ENCODE measurements at regions not wholly inside any gene's neighbourhood (a gene's known extent, or its start where the extent isn't known, plus 50 kb on each side); places are given as distances from the start of the nearest gene placed in this dataset.

GRCh38 chr2:240293557-240294461 lies 141.7 kb upstream of the GPC1 start:
- TF ChIP-seq EZH2 (optimal IDR thresholded peaks at IDR 0.05; ENCODE audit: low read depth, low read length) (no peak), CTCF (IDR thresholded peaks at IDR 0.05; ENCODE audit: low read length) (no peak)
- H3K9me2 ChIP-seq (replicated peaks; ENCODE audit: insufficient read depth, low read length) = no peaks in the 10 kb centered on the region
- no peak for DNase-seq
- no peaks in the 10 kb centered on the region for H3K79me2 ChIP-seq (ENCODE audit: low read length)
- peaks cover 72% of the 10 kb centered on the region for H3K27me3 ChIP-seq (replicated peaks; ENCODE audit: insufficient read depth, low read length)
- no peaks in the 10 kb centered on the region for H3K36me3 ChIP-seq (replicated peaks; ENCODE audit: insufficient read depth, low read length)
- H3K9ac ChIP-seq (ENCODE audit: low read length) = no peak overlapping the region
- no peaks in the 10 kb centered on the region for H3K4me1 ChIP-seq (ENCODE audit: low read length)
- H3F3A ChIP-seq (ENCODE audit: insufficient read depth, low read length) = no peaks in the 10 kb centered on the region
- H3K9me3 ChIP-seq (replicated peaks; ENCODE audit: insufficient read depth, low read length) = no peaks in the 10 kb centered on the region
- no peaks in the 10 kb centered on the region for H4K20me1 ChIP-seq (ENCODE audit: insufficient read depth, low read length)
- H3K27ac ChIP-seq (ENCODE audit: low read length) = no peak overlapping the region
- no peak overlapping the region for H3K4me2 ChIP-seq (ENCODE audit: low read depth, low read length)
- H3K4me3 ChIP-seq (ENCODE audit: low read length) = no peak overlapping the region
- H2AFZ ChIP-seq (ENCODE audit: low read length) = no peak overlapping the region

- Histone ChIP-seq H3K9me3 (replicated peaks; ENCODE audit: insufficient read depth, low read length) (no peaks in the 10 kb centered on the region), H3K4me1 (ENCODE audit: low read length) (no peaks in the 10 kb centered on the region), H3K36me3 (replicated peaks; ENCODE audit: insufficient read depth, low read length) (no peaks in the 10 kb centered on the region), H3K9me2 (replicated peaks; ENCODE audit: insufficient read depth, low read length) (no peaks in the 10 kb centered on the region), H3K27ac (ENCODE audit: low read length) (no peak overlapping the region), H3K27me3 (replicated peaks; ENCODE audit: insufficient read depth, low read length) (peaks cover 68% of the 10 kb centered on the region), H3K9ac (ENCODE audit: low read length) (no peak overlapping the region), H3K4me2 (ENCODE audit: low read depth, low read length) (no peak overlapping the region), H2AFZ (ENCODE audit: low read length) (no peak overlapping the region), H4K20me1 (ENCODE audit: insufficient read depth, low read length) (no peaks in the 10 kb centered on the region), H3F3A (ENCODE audit: insufficient read depth, low read length) (no peaks in the 10 kb centered on the region), H3K79me2 (ENCODE audit: low read length) (no peaks in the 10 kb centered on the region), H3K4me3 (ENCODE audit: low read length) (no peak overlapping the region)
- TF ChIP-seq EZH2phosphoT487 (IDR thresholded peaks at IDR 0.05; ENCODE audit: low read length) = no peak
- TF ChIP-seq CTCF (IDR thresholded peaks at IDR 0.05; ENCODE audit: low read length) = no peak
- no peak for TF ChIP-seq EZH2 (optimal IDR thresholded peaks at IDR 0.05; ENCODE audit: low read depth, low read length)
- DNase-seq = no peak
These were observed 140.9 kb upstream of the GPC1 start for GRCh38 chr2:240294514-240294913.

- no peak overlapping the region for H3K9ac ChIP-seq (ENCODE audit: low read length)
- H3K27ac ChIP-seq (ENCODE audit: low read length) = no peak overlapping the region
- no peaks in the 10 kb centered on the region for H3F3A ChIP-seq (ENCODE audit: insufficient read depth, low read length)
- no peak for DNase-seq
- no peak overlapping the region for H3K4me3 ChIP-seq (ENCODE audit: low read length)
- H4K20me1 ChIP-seq (ENCODE audit: insufficient read depth, low read length) = no peaks in the 10 kb centered on the region
- TF ChIP-seq EZH2phosphoT487 (IDR thresholded peaks at IDR 0.05; ENCODE audit: low read length) (no peak), CTCF (IDR thresholded peaks at IDR 0.05; ENCODE audit: low read length) (no peak), EZH2 (optimal IDR thresholded peaks at IDR 0.05; ENCODE audit: low read depth, low read length) (no peak)
- H2AFZ ChIP-seq (ENCODE audit: low read length) = no peak overlapping the region
- H3K79me2 ChIP-seq (ENCODE audit: low read length) = no peaks in the 10 kb centered on the region
- no peaks in the 10 kb centered on the region for H3K36me3 ChIP-seq (replicated peaks; ENCODE audit: insufficient read depth, low read length)
- no peaks in the 10 kb centered on the region for H3K9me2 ChIP-seq (replicated peaks; ENCODE audit: insufficient read depth, low read length)
- H3K9me3 ChIP-seq (replicated peaks; ENCODE audit: insufficient read depth, low read length) = no peaks in the 10 kb centered on the region
- H3K4me2 ChIP-seq (ENCODE audit: low read depth, low read length) = no peak overlapping the region
- no peaks in the 10 kb centered on the region for H3K4me1 ChIP-seq (ENCODE audit: low read length)
- peaks cover 62% of the 10 kb centered on the region for H3K27me3 ChIP-seq (replicated peaks; ENCODE audit: insufficient read depth, low read length)
These were observed 140.0 kb upstream of the GPC1 start for GRCh38 chr2:240295256-240296103.
